ENCODE measurements at regions not wholly inside any gene's neighbourhood (a gene's known extent, or its start where the extent isn't known, plus 50 kb on each side); places are given as distances from the start of the nearest gene placed in this dataset.
A peak's percentile ranks its signal among the peaks of the same experiment; 100 is the strongest.
"Not testable (repeated sequence)": the region's sequence is repeated elsewhere in the genome, so short reads cannot be mapped to it uniquely, and the experiment has no call there.

DNA sequence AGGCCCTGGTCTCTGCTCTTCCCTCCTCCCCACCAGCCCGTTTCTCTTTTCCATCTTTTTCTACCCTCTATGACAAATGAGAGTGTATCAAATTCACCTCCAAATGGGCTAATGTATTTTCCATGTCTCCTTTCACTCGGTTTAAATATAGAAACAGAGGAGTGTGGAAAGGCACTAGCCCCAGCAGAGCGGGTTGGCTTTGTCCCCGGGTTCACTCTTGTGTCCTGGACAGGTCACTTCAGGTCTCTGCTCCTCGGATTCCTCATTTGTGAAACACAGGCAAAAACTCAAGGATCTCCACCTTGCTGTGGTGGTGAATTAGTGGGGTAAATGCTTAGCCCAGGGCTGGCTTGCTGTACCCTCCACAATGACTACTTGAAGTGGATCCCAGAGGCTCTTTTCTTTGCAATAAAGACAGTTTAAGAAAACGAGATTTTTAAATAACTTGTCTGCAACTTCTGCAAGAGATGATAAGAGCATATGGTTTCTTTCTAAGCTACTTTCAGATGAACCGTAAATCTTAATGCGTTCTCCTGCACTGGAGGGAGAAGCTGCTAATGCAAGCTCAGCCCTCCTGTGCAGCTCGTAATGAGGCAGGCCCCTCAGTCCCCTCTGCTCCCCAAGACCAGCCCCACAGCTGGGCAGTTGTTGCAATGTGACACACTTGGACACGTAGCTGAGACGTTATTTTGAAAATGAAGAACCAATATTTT, 292.9 kb downstream of the THBS2 start:
- no peak for DNase-seq

DNA sequence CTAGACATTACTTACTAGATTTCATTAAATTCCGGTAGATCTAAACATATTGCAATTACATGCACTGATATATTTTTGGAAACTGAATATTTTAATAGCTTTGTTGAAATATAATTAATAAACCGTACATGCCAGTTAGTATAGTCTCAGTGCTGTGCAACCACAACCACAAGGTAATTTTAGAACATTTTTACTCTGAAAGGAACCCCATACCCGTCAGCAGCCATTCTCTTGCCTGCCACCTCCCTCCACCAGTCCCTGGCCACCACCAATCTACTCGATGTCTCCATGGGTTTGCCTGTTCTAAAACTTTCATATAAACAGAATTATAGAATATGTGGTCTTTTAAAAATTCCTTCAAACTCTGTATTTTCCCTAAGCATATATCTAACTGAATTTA, 293.9 kb downstream of the THBS2 start:
- DNase-seq: no peak

GRCh38 chr6:168956884-168957730, 296.5 kb downstream of the THBS2 start:
- DNase-seq: peak; percentile 77

DNA sequence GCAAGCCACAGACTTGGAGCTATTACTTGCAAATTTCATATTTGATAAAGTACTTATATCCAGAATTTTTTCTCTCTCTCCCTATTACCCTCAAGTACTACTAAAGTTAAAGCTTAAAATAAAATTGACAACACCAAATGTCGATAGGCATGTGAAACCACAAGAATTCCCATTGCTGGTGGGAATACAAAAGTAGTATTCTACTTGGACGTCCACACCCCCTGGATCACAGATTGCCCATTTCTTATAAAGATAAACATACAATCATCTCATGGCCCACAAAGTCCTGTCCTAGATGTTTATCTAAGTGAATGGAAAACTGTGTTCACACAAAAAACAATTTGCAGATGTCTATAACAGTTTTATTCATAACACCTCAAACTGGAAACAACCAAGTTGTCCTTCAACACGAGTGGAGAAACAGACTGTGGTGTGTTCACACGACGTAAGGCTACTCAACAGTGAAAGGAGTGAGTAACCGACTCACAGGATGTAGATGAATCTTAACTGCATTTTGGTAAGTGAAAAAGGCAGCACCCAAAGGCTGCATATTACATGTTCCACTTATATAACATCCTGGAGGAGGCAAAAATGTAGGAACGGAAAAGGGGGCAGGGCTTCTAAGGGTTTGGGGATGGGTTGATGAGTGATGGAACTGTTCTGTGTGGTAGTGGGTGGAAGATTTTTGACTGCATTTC, 297.4 kb downstream of the THBS2 start:
- no peak for DNase-seq

DNA sequence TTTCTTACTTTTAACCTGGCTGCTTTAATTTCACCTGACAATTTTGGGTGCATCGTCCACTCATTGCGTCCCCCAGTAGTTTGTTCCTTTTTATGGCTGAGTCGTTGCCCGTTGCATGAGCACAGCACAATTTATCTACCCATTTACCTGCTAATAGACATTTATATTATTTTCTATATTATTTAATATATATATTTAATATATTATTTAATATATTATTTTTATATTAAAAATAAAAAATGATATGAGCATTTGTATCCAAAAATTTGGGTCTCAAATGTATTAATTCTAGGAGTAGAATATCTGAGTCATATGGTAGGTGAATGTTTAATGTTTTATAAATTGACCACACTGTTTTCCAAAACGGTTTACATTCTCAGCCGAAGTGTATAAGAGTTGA, 300.2 kb downstream of the THBS2 start:
- DNase-seq: no peak

DNA sequence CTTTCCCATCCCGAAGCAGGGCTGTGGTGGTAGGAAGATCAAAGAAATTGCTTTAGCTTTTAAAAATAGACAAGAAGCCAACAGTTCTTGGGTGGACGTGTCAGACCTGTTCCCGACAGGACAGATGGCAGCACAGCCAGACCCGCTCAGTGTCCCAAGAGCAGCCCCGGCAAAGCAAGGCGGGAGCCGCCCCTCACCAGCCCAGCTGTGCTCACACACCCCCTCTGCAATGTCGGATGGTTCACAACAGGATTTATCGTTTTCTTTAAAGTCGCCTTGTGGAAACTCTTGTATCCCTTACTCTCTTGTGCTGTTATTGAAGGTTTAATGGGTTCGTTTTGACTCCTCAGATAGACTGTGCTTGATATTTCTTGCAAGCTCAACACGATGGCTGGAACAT, 302.4 kb downstream of the THBS2 start:
- DNase-seq: no peak

DNA sequence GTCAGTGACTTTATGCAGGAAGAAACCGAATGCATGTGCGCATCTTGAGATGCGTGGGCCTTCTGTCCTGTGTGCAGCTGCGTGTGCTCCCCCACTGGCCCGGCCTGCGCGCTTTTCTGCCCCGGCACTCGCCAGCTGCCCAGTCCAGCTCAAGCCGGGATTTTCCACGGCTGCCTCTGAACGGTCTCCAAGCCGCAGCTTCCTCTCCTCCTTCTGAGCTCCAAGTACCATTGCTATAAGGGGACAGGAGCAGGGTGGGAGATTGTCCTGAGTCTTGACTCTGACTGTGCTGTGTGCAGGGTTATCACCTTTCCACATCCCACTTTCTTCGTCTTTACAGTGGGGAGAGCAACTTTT, 302.8 kb downstream of the THBS2 start:
- DNase-seq: no peak

DNA sequence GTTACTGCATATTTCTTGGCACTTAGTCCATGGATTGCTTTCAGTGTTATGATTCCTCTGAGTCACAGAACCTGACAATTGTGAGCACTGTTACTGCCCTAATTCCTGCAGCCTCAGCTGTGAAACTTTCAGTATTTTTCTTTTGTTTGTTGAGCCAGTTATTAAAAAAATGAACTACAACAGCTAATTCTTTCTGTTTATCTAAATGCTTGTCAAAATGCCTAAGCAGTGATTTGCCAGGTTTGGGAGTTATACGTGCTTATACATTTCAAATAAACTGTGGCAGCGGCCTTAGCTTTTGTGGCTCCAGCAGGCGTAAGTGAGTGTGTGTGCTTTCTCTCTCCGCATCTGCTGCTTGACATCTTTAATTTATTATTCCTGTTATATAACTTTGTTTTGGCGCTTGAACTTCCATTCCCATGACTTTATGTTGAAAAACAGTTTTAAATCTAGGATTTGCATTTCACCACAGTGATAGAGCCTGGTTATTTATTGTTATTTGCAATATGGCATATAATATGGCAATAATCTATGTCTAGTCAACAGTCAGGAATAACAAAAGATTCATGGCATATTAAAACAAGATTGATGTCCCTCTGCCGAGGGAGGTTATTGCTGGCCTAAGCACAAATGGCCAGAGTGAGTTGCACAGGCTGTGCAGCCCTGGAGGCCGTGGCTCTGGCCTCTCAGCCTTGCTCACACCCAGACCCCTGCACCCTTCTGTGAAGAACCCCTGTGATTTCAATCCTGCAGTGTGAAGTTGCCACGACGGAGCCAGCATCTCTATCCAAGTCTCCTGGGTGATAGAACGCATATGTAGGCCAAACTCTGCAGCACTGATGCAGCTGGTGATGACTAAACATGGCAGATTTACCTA, 303.4 kb downstream of the THBS2 start:
- DNase-seq: no peak

GRCh38 chr6:168948990-168949531, 304.6 kb downstream of the THBS2 start:
- DNase-seq: no peak

GRCh38 chr6:168948002-168948401, 305.6 kb downstream of the THBS2 start:
- no peak for DNase-seq

DNA sequence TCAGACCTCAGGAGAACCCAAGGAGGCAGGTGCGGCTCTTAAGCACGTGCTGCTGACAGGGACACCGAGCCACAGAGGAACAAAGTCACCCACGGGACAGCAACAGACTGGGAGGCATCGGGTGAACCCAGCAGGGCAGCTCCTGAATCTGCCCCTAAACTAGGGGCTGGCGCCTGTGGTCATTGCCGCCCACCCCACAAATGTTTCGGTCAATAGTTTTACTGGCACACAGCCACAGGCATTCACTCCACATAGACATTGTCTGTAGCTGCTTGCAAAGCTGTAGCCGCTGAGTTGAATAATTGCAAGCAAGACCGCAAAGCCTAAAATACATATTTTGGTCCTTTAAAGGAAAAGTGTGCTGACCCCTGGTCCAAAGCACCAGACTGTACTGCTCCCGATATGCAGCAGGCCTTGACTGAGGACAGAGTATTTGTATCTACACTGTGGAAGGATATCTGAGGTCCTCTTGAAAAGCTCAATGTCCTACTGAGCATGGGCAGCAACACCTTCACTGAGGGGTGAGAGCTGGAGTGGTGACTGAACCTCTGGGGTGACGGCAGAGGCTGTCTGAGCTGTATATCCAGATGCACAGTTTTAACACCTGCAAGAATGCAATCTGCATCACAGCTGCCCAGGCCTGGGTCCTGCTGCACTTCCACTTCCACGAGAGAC, 310.3 kb downstream of the THBS2 start:
- peak; percentile 6 for DNase-seq

DNA sequence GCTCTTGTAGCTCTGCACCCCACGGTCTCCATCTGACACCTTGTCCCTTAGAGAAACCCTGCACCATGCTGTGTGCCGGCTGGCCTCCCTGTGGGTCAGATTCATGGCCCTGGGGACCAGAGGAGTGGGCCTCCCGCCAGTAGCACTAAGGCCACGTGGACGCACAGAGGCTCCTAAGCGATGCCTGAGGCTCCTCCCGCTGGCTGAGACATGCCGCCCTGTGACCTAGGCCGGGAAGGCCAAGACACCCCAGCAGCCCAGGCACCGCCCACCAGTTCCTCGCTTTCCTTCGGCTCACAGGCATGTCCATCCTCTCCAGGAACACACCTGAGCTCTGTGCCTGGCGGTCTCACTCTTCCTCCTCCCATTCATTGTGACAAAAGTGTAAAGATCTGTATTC, 311.0 kb downstream of the THBS2 start:
- no peak for DNase-seq

DNA sequence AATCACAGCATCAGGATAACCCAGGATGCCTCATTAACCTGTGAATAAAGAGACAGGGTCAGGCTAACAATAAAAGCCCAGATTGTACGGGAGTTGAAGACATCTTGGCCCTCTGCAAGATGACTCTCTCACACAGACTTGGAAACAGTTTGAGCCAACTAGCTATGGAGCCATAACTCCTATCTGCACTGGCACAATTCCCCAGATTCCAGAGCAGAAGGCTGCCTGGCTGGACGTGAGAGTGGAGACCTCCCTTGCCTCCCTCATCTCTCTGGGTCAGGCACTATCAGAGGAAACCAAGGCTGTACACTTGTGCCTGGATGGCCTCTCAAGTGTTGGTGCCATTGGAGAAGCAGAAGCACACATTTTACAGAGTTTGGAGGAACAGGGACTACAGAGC, 312.6 kb downstream of the THBS2 start:
- no peak for DNase-seq

- DNase-seq: no peak
These were observed 313.9 kb downstream of the THBS2 start for GRCh38 chr6:168939796-168940195.

- no peak for DNase-seq
These were observed 314.6 kb downstream of the THBS2 start for GRCh38 chr6:168939041-168939440.

DNA sequence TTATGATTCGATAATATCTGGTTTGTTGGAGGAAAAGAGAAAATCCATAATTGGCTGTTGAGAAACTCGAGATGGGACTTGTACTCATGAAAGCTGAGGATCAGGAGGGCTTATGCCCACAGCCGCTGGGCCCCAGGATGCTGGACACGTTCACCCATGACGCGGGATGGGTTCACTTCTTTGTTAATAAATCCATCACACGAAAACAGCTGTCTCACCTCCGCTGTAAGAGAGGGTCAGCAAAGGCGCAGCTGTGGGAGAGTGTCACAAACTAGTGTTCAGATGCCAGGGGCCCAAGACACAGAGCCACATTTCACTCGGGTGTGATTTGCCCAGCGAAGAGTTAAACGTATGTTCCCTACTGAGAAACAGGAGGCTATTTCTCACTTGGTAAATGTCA, 315.1 kb downstream of the THBS2 start:
- no peak for DNase-seq

DNA sequence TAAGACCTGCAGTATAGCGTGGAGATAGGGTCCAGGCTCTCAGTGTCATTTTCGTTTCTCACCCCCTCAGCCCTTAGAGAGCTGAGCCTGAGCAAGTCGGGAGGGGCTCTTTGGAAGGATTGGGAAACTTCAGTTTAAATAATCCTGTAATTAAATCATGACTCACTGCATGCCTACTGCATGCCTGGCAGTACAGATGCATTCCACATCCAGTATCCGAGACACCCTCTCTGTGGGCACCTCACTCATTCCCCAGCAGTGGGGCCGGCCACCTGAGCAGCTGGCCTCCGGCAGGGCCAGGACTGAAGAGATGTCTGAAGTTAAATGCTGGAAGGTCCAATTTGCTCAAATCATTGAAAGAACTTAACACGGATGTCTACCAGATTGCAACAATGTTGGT, 316.6 kb downstream of the THBS2 start:
- DNase-seq: no peak

DNA sequence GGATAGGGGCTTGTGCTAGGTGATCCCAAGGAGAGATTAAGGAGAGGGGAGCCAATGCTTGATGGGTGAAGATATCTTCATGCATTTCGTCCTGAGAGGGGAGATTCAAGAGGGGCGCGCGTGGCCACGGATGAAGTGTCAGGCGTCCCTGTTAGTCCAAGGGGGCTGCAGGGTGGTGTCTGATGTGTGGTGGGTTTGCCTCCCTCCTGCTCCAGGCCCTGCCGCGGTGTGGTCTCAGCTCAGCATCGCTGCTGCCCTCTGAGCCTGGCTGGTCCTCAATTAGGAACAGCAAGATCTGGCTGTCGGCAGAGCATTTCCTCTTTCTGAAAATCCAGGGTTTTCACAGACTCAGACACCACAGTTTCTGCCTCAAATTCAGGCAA, 318.0 kb downstream of the THBS2 start:
- no peak for DNase-seq

- no peak for DNase-seq
These were observed 318.7 kb downstream of the THBS2 start for GRCh38 chr6:168934660-168935627.

GRCh38 chr6:168932171-168932570, 321.5 kb downstream of the THBS2 start:
- DNase-seq: not testable (repeated sequence)

- not testable (repeated sequence) for DNase-seq
These were observed 322.6 kb downstream of the THBS2 start for GRCh38 chr6:168931072-168931471.

All from NCI-H1092 (cell line).